ENCODE measurements at regions not wholly inside any gene's neighbourhood (a gene's known extent, or its start where the extent isn't known, plus 50 kb on each side); places are given as distances from the start of the nearest gene placed in this dataset.
"Not testable (repeated sequence)": the region's sequence is repeated elsewhere in the genome, so short reads cannot be mapped to it uniquely, and the experiment has no call there.

DNA sequence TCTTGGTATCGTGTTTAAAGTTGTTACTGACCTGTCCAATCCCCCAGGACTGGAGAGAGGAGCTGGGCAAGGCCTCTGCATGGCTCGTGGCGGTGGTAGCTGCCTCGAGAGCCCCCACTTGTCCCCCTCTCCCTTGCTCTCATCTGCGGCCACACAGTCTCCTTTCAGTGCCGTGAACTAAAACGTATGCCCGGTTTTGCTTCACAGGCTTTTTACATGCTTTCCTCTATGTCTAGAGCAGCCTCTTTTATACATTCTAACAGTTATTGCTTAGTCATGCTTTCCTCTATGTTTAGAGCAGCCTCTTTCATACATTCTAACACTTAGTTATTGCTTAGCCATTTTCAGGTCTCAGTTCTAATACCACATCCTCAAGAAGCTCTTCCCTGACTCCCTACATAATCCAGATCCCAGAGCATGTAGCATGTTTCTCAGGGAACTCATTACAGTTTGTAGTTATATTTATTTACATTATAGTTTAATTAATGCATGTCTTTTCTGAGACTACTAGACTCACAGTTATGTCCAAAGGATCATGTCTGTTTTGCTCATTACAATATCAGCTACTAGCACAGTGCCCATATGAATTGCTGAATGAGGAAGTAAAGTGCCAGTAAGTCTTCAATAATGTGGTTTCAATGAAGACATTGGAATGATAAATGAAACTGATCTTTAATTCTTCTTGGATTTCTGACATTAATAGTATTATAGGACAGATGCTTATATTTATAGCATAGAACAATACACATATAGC, 66.5 kb upstream of the TBL1XR1 start:
- H3K4me3 ChIP-seq: no peak overlapping the region
- no peaks in the 10 kb centered on the region for H3K36me3 ChIP-seq
- no peaks in the 10 kb centered on the region for H3K9me3 ChIP-seq
- TF ChIP-seq CTCF (IDR thresholded peaks at IDR 0.05): no peak
- H3K4me1 ChIP-seq: peaks cover 0 to 8% of the 10 kb centered on the region in 2 donors
- H3K27me3 ChIP-seq: no peaks in the 10 kb centered on the region
- peak; percentile 40 for DNase-seq (ENCODE audit: low spot score)
- peak overlapping the region in 1 of 2 donors; percentile 10 for H3K27ac ChIP-seq

- not testable (repeated sequence) for H3K36me3 ChIP-seq; H3K27me3 ChIP-seq; DNase-seq (ENCODE audit: low spot score); H3K4me3 ChIP-seq; H3K4me1 ChIP-seq; H3K9me3 ChIP-seq; H3K27ac ChIP-seq
These were observed 74.7 kb upstream of the TBL1XR1 start for GRCh38 chr3:177271811-177272501.

GRCh38 chr3:177278016-177278415, 80.7 kb upstream of the TBL1XR1 start:
- no peak for TF ChIP-seq CTCF (IDR thresholded peaks at IDR 0.05)
- no peaks in the 10 kb centered on the region for H3K9me3 ChIP-seq
- H3K4me3 ChIP-seq: no peak overlapping the region
- no peak overlapping the region for H3K27ac ChIP-seq
- no peak for DNase-seq (ENCODE audit: low spot score)
- no peaks in the 10 kb centered on the region for H3K36me3 ChIP-seq
- no peaks in the 10 kb centered on the region for H3K4me1 ChIP-seq
- no peaks in the 10 kb centered on the region for H3K27me3 ChIP-seq

DNA sequence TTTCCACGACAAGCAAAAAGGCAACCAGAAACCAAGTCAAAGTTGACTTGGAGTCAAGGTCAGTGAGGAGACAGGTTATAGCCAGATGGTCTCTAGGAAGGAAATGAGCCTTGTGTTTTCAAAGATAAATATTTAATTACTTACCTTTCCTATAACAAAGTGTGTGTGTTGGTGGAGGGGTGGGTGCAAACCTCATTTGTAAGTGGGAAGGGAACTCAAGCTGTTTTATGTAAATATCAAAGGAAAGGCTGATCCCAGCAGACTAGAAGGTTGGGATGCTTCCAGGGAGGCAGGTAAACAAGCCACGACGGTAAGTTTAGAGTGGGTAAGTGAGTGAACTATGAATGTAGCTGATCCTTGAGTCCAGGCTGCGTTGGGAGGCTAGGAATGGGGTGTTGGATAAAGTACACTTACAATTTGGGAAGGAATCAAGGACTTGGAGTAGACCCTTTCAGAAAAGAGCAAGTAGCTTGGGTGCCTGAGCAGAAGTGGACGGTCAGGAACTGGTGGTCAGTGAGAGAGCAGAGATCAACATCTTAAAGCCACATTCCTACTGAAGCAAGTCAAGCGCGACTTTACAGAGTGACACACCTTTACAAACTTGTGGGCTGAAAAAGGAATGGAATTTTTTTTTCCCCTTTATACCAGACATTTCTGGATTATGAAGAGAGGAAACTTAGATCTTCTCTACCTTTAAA, 82.0 kb upstream of the TBL1XR1 start:
- no peaks in the 10 kb centered on the region for H3K9me3 ChIP-seq
- TF ChIP-seq CTCF (IDR thresholded peaks at IDR 0.05): no peak

GRCh38 chr3:177281292-177282118, 84.2 kb upstream of the TBL1XR1 start:
- Histone ChIP-seq H3K27ac (no peak overlapping the region), H3K27me3 (no peaks in the 10 kb centered on the region), H3K4me1 (peaks cover 0 to 7% of the 10 kb centered on the region in 2 donors), H3K4me3 (no peak overlapping the region), H3K9me3 (no peaks in the 10 kb centered on the region), H3K36me3 (no peaks in the 10 kb centered on the region)
- no peak for TF ChIP-seq CTCF (IDR thresholded peaks at IDR 0.05)
- no peak for DNase-seq (ENCODE audit: low spot score)

More for the DNA sequence above, 82.0 kb upstream of the TBL1XR1 start:
- Histone ChIP-seq H3K4me3 (no peak overlapping the region), H3K27me3 (no peaks in the 10 kb centered on the region), H3K4me1 (peaks cover 0 to 3% of the 10 kb centered on the region in 2 donors), H3K27ac (no peak overlapping the region), H3K36me3 (no peaks in the 10 kb centered on the region)
- DNase-seq (ENCODE audit: low spot score): no peak
